Endothelial cell (in vitro differentiated cells): ENCODE measurements at regions not wholly inside any gene's neighbourhood (a gene's known extent, or its start where the extent isn't known, plus 50 kb on each side); places are given as distances from the start of the nearest gene placed in this dataset.

Source experiments
- DNase-seq: peaks from one replicate; pipeline ENCODE4 v3.0.0; 2021; ENCODE audit warnings: low spot score
- H3K27ac Mint-ChIP-seq: one replicate; pipeline ENCODE4 v1.8.0; 2021; ENCODE audit warnings: mixed read lengths, inconsistent platforms; ENCODE audit not compliant: unreplicated experiment
- H3K27me3 Mint-ChIP-seq: one replicate; pipeline ENCODE4 v1.8.0; 2021; ENCODE audit warnings: mild to moderate bottlenecking, moderate library complexity, mixed read lengths, inconsistent platforms; ENCODE audit not compliant: unreplicated experiment
- H3K36me3 Mint-ChIP-seq: one replicate; pipeline ENCODE4 v1.8.0; 2021; ENCODE audit warnings: mild to moderate bottlenecking, low read depth, mixed read lengths, inconsistent platforms; ENCODE audit not compliant: unreplicated experiment
- H3K4me1 Mint-ChIP-seq: one replicate; pipeline ENCODE4 v1.8.0; 2021; ENCODE audit warnings: mild to moderate bottlenecking, mixed read lengths, inconsistent platforms; ENCODE audit not compliant: unreplicated experiment
- H3K4me3 Mint-ChIP-seq: one replicate; pipeline ENCODE4 v1.8.0; 2021; ENCODE audit warnings: mild to moderate bottlenecking, mixed read lengths, inconsistent platforms; ENCODE audit not compliant: unreplicated experiment
- H3K9me3 Mint-ChIP-seq: one replicate; pipeline ENCODE4 v1.8.0; 2021; ENCODE audit warnings: mixed read lengths, inconsistent platforms; ENCODE audit not compliant: unreplicated experiment
- CTCF ChIP-seq: fragments of 200-600 bp; sonication (generic); IDR thresholded peaks from one replicate; pipeline ENCODE4 v1.5.0; 2021; ENCODE audit warnings: antibody characterized with exemption; ENCODE audit not compliant: unreplicated experiment

- Mint-ChIP-seq H3K36me3 (no peaks in the 10 kb centered on the region), H3K4me3 (no peak overlapping the region), H3K9me3 (no peaks in the 10 kb centered on the region), H3K27me3 (no peaks in the 10 kb centered on the region), H3K27ac (no peak overlapping the region), H3K4me1 (no peaks in the 10 kb centered on the region)
- no peak for TF ChIP-seq CTCF
- DNase-seq = no peak
Observed at GRCh38 chr2:223369889-223370288, 232.3 kb downstream of the SCG2 start.

GRCh38 chr2:223383315-223383714, 218.8 kb downstream of the SCG2 start:
- H3K36me3 Mint-ChIP-seq = no peaks in the 10 kb centered on the region
- no peak for TF ChIP-seq CTCF
- no peak for DNase-seq
- H3K9me3 Mint-ChIP-seq = no peaks in the 10 kb centered on the region
- no peak overlapping the region for H3K27ac Mint-ChIP-seq
- H3K4me3 Mint-ChIP-seq = no peak overlapping the region
- H3K27me3 Mint-ChIP-seq = no peaks in the 10 kb centered on the region
- no peaks in the 10 kb centered on the region for H3K4me1 Mint-ChIP-seq

GRCh38 chr2:223386189-223386588, 216.0 kb downstream of the SCG2 start:
- no peak for TF ChIP-seq CTCF
- no peak for DNase-seq
- Mint-ChIP-seq H3K4me1 (no peaks in the 10 kb centered on the region), H3K9me3 (no peaks in the 10 kb centered on the region), H3K27ac (no peak overlapping the region), H3K27me3 (no peaks in the 10 kb centered on the region), H3K36me3 (no peaks in the 10 kb centered on the region), H3K4me3 (no peak overlapping the region)

- H3K27ac Mint-ChIP-seq = no peak overlapping the region
- H3K27me3 Mint-ChIP-seq = no peaks in the 10 kb centered on the region
- DNase-seq = no peak
- no peaks in the 10 kb centered on the region for H3K9me3 Mint-ChIP-seq
- no peaks in the 10 kb centered on the region for H3K4me1 Mint-ChIP-seq
- no peaks in the 10 kb centered on the region for H3K36me3 Mint-ChIP-seq
- no peak overlapping the region for H3K4me3 Mint-ChIP-seq
- TF ChIP-seq CTCF = no peak
Observed at GRCh38 chr2:223386984-223387383, 215.2 kb downstream of the SCG2 start.

- no peaks in the 10 kb centered on the region for H3K9me3 Mint-ChIP-seq
- no peak overlapping the region for H3K27ac Mint-ChIP-seq
- H3K36me3 Mint-ChIP-seq = no peaks in the 10 kb centered on the region
Observed at GRCh38 chr2:223389624-223390023, 212.5 kb downstream of the SCG2 start.

More at GRCh38 chr2:223389624-223390023, 212.5 kb downstream of the SCG2 start:
- no peak for TF ChIP-seq CTCF
- no peak for DNase-seq
- Mint-ChIP-seq H3K4me3 (no peak overlapping the region), H3K4me1 (no peaks in the 10 kb centered on the region), H3K27me3 (no peaks in the 10 kb centered on the region)
